Ramos (cell line): ENCODE measurements at regions not wholly inside any gene's neighbourhood (a gene's known extent, or its start where the extent isn't known, plus 50 kb on each side); places are given as distances from the start of the nearest gene placed in this dataset.

Source experiments
- in situ Hi-C: fragments of 300-500 bp; cut with MboI; formaldehyde crosslinking; loops from one replicate; pipeline ENCODE4 v1.14.3; 2022; ENCODE audit warnings: low sequenced_read_pairs; ENCODE audit not compliant: unreplicated experiment

GRCh38 chr2:136582628-136583205 is 182.6 kb upstream of the THSD7B start:
- in situ Hi-C loops = no loop called here

GRCh38 chr2:136572335-136572734 is 193.0 kb upstream of the THSD7B start:
- in situ Hi-C loops = no loop called here

GRCh38 chr2:136557203-136557602 is 208.1 kb upstream of the THSD7B start:
- in situ Hi-C loops = no loop called here

- in situ Hi-C loops = no loop called here
Observed at GRCh38 chr2:136550181-136550580, 215.2 kb upstream of the THSD7B start.

- in situ Hi-C loops = no loop called here
Observed at GRCh38 chr2:136539355-136539754, 226.0 kb upstream of the THSD7B start.

- in situ Hi-C loops = no loop called here
Observed at GRCh38 chr2:136538489-136538888, 226.9 kb upstream of the THSD7B start.

- in situ Hi-C loops = no loop called here
Observed at GRCh38 chr2:136534811-136535210, 230.5 kb upstream of the THSD7B start.

- in situ Hi-C loops = no loop called here
Observed at GRCh38 chr2:136532171-136532570, 233.2 kb upstream of the THSD7B start.

- in situ Hi-C loops = no loop called here
Observed at GRCh38 chr2:136531731-136532130, 233.6 kb upstream of the THSD7B start.

- in situ Hi-C loops = no loop called here
Observed at GRCh38 chr2:136530146-136530545, 235.2 kb upstream of the THSD7B start.

GRCh38 chr2:136527560-136527959 is 237.8 kb upstream of the THSD7B start:
- in situ Hi-C loops = no loop called here

- in situ Hi-C loops = no loop called here
Observed at GRCh38 chr2:136522724-136523123, 242.6 kb upstream of the THSD7B start.

- in situ Hi-C loops = no loop called here
Observed at GRCh38 chr2:136517716-136518115, 247.6 kb upstream of the THSD7B start.

GRCh38 chr2:136510244-136510643 is 255.1 kb upstream of the THSD7B start:
- in situ Hi-C loops = no loop called here

GRCh38 chr2:136505462-136505861 is 259.9 kb upstream of the THSD7B start:
- in situ Hi-C loops = no loop called here

GRCh38 chr2:136502660-136503059 is 262.7 kb upstream of the THSD7B start:
- in situ Hi-C loops = no loop called here

- in situ Hi-C loops = no loop called here
Observed at GRCh38 chr2:136497709-136498108, 267.6 kb upstream of the THSD7B start.

- in situ Hi-C loops = no loop called here
Observed at GRCh38 chr2:136496966-136497365, 268.4 kb upstream of the THSD7B start.

- in situ Hi-C loops = no loop called here
Observed at GRCh38 chr2:136495636-136496035, 269.7 kb upstream of the THSD7B start.

GRCh38 chr2:136492901-136493300 is 272.4 kb upstream of the THSD7B start:
- in situ Hi-C loops = no loop called here

- in situ Hi-C loops = no loop called here
Observed at GRCh38 chr2:136490100-136490499, 275.2 kb upstream of the THSD7B start.

- in situ Hi-C loops = no loop called here
Observed at GRCh38 chr2:136487421-136487820, 277.9 kb upstream of the THSD7B start.

GRCh38 chr2:136486115-136486514 is 279.2 kb upstream of the THSD7B start:
- in situ Hi-C loops = no loop called here
